ENCODE measurements at regions not wholly inside any gene's neighbourhood (a gene's known extent, or its start where the extent isn't known, plus 50 kb on each side); places are given as distances from the start of the nearest gene placed in this dataset.

DNA sequence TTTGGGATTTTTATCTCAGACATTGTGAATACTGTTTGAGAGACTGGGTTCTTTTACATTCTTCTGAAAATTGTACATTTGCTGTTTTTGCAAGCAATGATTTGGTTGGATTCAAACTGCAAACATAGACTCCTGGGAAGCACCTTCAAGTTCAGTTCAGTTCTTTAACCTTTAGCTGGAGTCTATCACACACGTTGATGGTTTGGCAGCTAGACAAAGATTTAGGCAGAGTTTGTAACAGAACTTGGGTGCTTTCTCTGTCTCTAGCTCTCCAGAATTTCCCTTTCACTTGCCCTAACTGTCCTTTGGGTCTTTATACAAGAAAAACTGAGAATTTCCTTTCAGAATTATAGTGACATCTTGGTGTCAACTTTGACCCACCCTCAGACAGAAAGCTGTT, 556.6 kb downstream of the DIAPH3 start:
- no peak for DNase-seq

DNA sequence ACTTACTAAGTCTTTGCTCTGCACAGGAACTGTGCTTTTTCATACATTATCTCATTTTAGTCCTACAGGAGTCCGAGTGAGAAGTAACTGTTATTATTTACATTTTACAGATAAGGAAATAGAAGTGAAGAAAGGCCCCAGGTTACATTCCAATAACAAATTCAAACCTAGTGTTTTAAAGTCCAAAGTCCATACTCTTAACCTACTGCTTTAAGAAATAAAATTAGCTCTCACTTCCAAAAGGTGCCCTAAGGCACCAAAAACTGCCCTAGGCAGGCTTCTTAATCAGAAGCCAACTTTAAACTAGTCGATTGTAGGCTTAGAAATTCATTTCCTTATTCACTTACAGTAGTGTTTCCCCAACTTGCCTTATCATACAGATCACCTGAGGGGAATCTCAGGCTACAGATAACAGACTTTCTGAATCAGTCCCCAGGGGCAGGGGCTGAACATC, 555.9 kb downstream of the DIAPH3 start:
- DNase-seq: no peak

DNA sequence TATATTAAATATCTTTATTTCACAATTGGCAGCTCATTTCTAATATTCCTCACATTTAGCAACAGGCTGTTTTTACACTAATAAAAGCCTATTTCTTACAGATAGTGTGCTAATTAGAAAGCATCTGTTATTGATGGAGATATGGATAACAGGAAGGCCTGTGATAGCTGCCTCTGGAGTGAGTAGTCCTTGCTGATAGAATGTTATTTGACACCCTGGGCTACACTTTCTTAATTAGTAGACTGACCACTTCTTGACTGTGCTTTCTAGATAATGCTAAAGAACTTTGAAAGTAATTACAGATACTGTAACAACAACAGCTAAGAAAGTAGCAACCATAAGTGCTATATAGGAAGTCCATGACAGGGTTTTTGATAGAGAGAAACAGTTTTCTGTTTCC, 554.3 kb downstream of the DIAPH3 start:
- DNase-seq: no peak

All from hematopoietic multipotent progenitor cell treated with erythropoietin and hydrocortisone succinate and interleukin-3 and kit ligand, for 6 days (in vitro differentiated cells).